HCT116 (cell line): ENCODE measurements at regions not wholly inside any gene's neighbourhood (a gene's known extent, or its start where the extent isn't known, plus 50 kb on each side); places are given as distances from the start of the nearest gene placed in this dataset.

Experiments used
- EGR1 ChIP-seq: IDR thresholded peaks from 2 replicates; pipeline ENCODE4 v1.6.1; 2012; ENCODE audit warnings: low read depth
- EZH2 ChIP-seq: fragments of 200-600 bp; sonication (generic); IDR thresholded peaks from 2 replicates; pipeline ENCODE4 v1.6.1; 2017; ENCODE audit warnings: antibody characterized with exemption, mixed run types

GRCh38 chr3:145671121-145671520 lies 489.9 kb downstream of the PLOD2 start:
- TF ChIP-seq EZH2 (no peak), EGR1 (no peak)
